BJ (cell line): ENCODE measurements at regions not wholly inside any gene's neighbourhood (a gene's known extent, or its start where the extent isn't known, plus 50 kb on each side); places are given as distances from the start of the nearest gene placed in this dataset.

ENCODE experiments used
- CTCF ChIA-PET: fragments of 350-600 bp; formaldehyde crosslinking; extraction: SDS; loops from one replicate; lab custom pipeline; 2021; ENCODE audit warnings: antibody characterized with exemption, inconsistent platforms; lab: Yijun Ruan, JAX
- POLR2A ChIA-PET: fragments of 300-600 bp; sonication (Branson Sonifier 250); formaldehyde crosslinking; extraction: SDS; loops from one replicate; lab custom pipeline; 2021; ENCODE audit warnings: antibody characterized with exemption; lab: Charles Lee
- DNase-seq: peaks from one replicate; pipeline ENCODE4 v3.0.0-alpha.2; 2011; ENCODE audit warnings: low read depth
- H3K27me3 ChIP-seq: 2 replicates; pipeline ENCODE4 v1.6.0; 2011; ENCODE audit warnings: low read length; ENCODE audit not compliant: control insufficient read depth, insufficient read depth
- H3K36me3 ChIP-seq: 2 replicates; pipeline ENCODE4 v1.5.1; 2011; ENCODE audit warnings: low read length; ENCODE audit not compliant: control insufficient read depth, insufficient read depth
- H3K4me3 ChIP-seq: 2 replicates; pipeline ENCODE4 v1.5.1; 2011; ENCODE audit warnings: low read depth, mild to moderate bottlenecking, control low read depth, low read length
- TF ChIP-seq, protein P1 (sequence below): IDR thresholded peaks from 2 replicates; pipeline ENCODE4 v1.5.1; 2011; ENCODE audit warnings: low read depth, mild to moderate bottlenecking, control low read depth, inconsistent platforms, low read length, moderate library complexity; ENCODE audit not compliant: insufficient read depth

- TF ChIP-seq, protein P1, sequence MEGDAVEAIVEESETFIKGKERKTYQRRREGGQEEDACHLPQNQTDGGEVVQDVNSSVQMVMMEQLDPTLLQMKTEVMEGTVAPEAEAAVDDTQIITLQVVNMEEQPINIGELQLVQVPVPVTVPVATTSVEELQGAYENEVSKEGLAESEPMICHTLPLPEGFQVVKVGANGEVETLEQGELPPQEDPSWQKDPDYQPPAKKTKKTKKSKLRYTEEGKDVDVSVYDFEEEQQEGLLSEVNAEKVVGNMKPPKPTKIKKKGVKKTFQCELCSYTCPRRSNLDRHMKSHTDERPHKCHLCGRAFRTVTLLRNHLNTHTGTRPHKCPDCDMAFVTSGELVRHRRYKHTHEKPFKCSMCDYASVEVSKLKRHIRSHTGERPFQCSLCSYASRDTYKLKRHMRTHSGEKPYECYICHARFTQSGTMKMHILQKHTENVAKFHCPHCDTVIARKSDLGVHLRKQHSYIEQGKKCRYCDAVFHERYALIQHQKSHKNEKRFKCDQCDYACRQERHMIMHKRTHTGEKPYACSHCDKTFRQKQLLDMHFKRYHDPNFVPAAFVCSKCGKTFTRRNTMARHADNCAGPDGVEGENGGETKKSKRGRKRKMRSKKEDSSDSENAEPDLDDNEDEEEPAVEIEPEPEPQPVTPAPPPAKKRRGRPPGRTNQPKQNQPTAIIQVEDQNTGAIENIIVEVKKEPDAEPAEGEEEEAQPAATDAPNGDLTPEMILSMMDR, result no peak
- POLR2A ChIA-PET, result no interaction called here
- H3K27me3 ChIP-seq, result no peaks in the 10 kb centered on the region
- no peak for DNase-seq
- CTCF ChIA-PET, result interaction anchor here (0.6 kb wide), 1 partner anchor 158 kb away, joined by 4 read pairs; no protein-coding TSS in a partner anchor
- no peak overlapping the region for H3K4me3 ChIP-seq
- no peaks in the 10 kb centered on the region for H3K36me3 ChIP-seq
These were observed 96.9 kb upstream of the NEBL start for GRCh38 chr10:20993830-20994527.

GRCh38 chr10:20993389-20993788 lies 96.3 kb upstream of the NEBL start:
- Histone ChIP-seq H3K27me3 (no peaks in the 10 kb centered on the region), H3K4me3 (no peak overlapping the region), H3K36me3 (no peaks in the 10 kb centered on the region)
- CTCF ChIA-PET, result interaction anchor here (0.6 kb wide), 1 partner anchor 158 kb away, joined by 4 read pairs; no protein-coding TSS in a partner anchor
- TF ChIP-seq, protein P1, result no peak
- DNase-seq, result no peak
- POLR2A ChIA-PET, result no interaction called here

- no peak overlapping the region for H3K4me3 ChIP-seq
- no peaks in the 10 kb centered on the region for H3K36me3 ChIP-seq
- no peaks in the 10 kb centered on the region for H3K27me3 ChIP-seq
- ChIA-PET POLR2A (no interaction called here), CTCF (no interaction called here)
- TF ChIP-seq, protein P1, result no peak
- no peak for DNase-seq
These were observed 94.4 kb upstream of the NEBL start for GRCh38 chr10:20991526-20991925.

- DNase-seq, result no peak
- POLR2A ChIA-PET, result no interaction called here
- TF ChIP-seq, protein P1, result no peak
- H3K36me3 ChIP-seq, result no peaks in the 10 kb centered on the region
- CTCF ChIA-PET, result no interaction called here
- no peak overlapping the region for H3K4me3 ChIP-seq
- no peaks in the 10 kb centered on the region for H3K27me3 ChIP-seq
These were observed 93.5 kb upstream of the NEBL start for GRCh38 chr10:20990604-20991003.

DNA sequence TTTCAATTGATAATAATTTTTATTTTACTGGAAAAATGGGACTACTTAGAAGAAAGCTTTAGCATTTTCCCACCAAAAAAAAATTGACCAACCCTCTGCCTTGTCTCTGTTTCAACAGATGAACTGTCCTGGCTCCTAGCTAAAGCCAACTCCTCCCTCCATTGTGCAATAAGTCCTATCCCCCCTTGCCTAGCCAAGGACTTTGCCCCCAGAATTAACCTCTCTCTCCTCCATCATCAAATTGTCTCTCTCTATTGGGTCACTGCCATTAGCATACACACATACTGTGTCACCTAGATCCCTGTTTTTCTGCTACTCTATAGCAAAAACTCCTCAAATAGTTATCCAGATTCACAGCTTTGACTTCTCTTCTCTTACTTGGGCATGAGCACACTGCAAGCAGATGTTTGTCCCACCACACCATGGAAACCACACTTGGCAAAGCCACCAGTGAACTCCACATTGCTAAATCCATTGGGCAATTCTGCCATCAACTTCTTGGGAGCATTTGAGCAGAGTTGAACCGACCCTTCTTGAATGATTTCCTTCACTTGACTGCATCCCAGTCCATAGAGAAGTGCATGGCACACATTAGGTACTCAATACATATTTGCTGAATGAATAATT lies 91.4 kb upstream of the NEBL start:
- TF ChIP-seq, protein P1, result no peak
- Histone ChIP-seq H3K27me3 (no peaks in the 10 kb centered on the region), H3K4me3 (no peak overlapping the region), H3K36me3 (no peaks in the 10 kb centered on the region)
- POLR2A ChIA-PET, result no interaction called here
- CTCF ChIA-PET, result no interaction called here
- DNase-seq, result no peak
